KMS-11 (cell line): ENCODE measurements at regions not wholly inside any gene's neighbourhood (a gene's known extent, or its start where the extent isn't known, plus 50 kb on each side); places are given as distances from the start of the nearest gene placed in this dataset.

ENCODE experiments used
- H2AFZ ChIP-seq: fragments of 200-600 bp; sonication (generic); 2 replicates; pipeline ENCODE4 v1.6.1; 2016; ENCODE audit warnings: antibody characterized with exemption, mixed run types, low read depth
- H3K27ac ChIP-seq: fragments of 200-600 bp; sonication (generic); 2 replicates; pipeline ENCODE4 v1.6.1; 2016; ENCODE audit warnings: mild to moderate bottlenecking, mixed run types
- H3K27me3 ChIP-seq: fragments of 200-600 bp; sonication (generic); 2 replicates; pipeline ENCODE4 v1.6.1; 2017; ENCODE audit warnings: mild to moderate bottlenecking, low read depth, mixed run types, moderate library complexity; ENCODE audit not compliant: insufficient read depth
- H3K36me3 ChIP-seq: fragments of 200-600 bp; sonication (generic); 2 replicates; pipeline ENCODE4 v1.6.1; 2017; ENCODE audit warnings: mild to moderate bottlenecking, mixed run types; ENCODE audit not compliant: insufficient read depth
- H3K4me1 ChIP-seq: fragments of 200-600 bp; sonication (generic); 2 replicates; pipeline ENCODE4 v1.6.1; 2016; ENCODE audit warnings: mild to moderate bottlenecking, low read depth, mixed run types; ENCODE audit not compliant: poor library complexity, severe bottlenecking
- H3K4me2 ChIP-seq: fragments of 200-600 bp; sonication (generic); 2 replicates; pipeline ENCODE4 v1.7.0; 2016; ENCODE audit warnings: mild to moderate bottlenecking, mixed run types
- H3K4me3 ChIP-seq: fragments of 200-600 bp; sonication (generic); IDR thresholded peaks from 2 replicates; pipeline ENCODE4 v1.6.1; 2017; ENCODE audit warnings: low read depth, low read length, mixed read lengths; ENCODE audit not compliant: insufficient read depth
- H3K79me2 ChIP-seq: fragments of 200-600 bp; sonication (generic); 2 replicates; pipeline ENCODE4 v1.6.1; 2016; ENCODE audit warnings: low read depth, mixed run types; ENCODE audit not compliant: insufficient read depth
- H3K9ac ChIP-seq: fragments of 200-600 bp; sonication (generic); 2 replicates; pipeline ENCODE4 v1.6.1; 2016; ENCODE audit warnings: mild to moderate bottlenecking, mixed run types
- H4K20me1 ChIP-seq: fragments of 200-600 bp; sonication (generic); 2 replicates; pipeline ENCODE4 v1.6.1; 2016; ENCODE audit warnings: mild to moderate bottlenecking, mixed run types; ENCODE audit not compliant: insufficient read depth
- CTCF ChIP-seq: fragments of 200-600 bp; sonication (generic); conservative IDR thresholded peaks from 2 replicates; pipeline ENCODE4 v1.6.1; 2017; ENCODE audit warnings: low read depth, mild to moderate bottlenecking, antibody characterized with exemption, low read length, moderate library complexity, mixed read lengths

- H3K79me2 ChIP-seq, result no peaks in the 10 kb centered on the region
- no peak overlapping the region for H3K9ac ChIP-seq
- no peak overlapping the region for H3K4me2 ChIP-seq
- H2AFZ ChIP-seq, result no peak overlapping the region
- H3K36me3 ChIP-seq, result no peaks in the 10 kb centered on the region
- H3K27me3 ChIP-seq, result no peaks in the 10 kb centered on the region
- no peaks in the 10 kb centered on the region for H3K4me1 ChIP-seq
- H3K4me3 ChIP-seq, result no peak overlapping the region
- TF ChIP-seq CTCF, result no peak
- no peak overlapping the region for H3K27ac ChIP-seq
- no peaks in the 10 kb centered on the region for H4K20me1 ChIP-seq
Observed at GRCh38 chr1:95407886-95408291, 173.9 kb downstream of the RWDD3 start.

DNA sequence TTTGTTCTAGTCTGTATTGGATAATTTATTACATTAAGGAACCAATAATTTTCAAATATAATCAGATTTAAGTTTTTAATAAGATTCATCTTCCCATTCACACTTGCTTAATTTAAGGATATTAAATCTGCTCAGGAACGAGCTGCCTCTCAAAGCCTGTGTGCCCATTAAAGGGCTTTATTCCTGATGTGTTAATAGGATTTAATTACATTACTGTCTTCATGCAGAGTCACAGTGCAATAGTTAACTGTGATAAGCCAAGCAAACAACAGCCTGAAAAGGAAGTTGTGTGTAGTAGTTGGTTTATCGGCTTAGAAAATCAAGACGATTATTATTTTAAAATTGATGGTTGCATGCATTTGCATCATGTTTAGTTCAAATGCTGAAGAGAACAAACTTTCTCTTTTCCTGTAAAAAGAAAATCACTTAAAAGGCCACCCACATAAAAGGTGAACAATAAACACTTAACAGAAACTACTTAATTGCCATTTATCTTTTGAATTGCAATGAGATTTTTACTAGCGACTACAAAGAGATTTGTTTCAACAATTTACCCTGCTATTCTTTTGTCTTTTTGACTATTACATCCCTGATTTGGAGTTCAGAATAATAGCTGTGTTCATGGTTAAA lies 174.6 kb downstream of the RWDD3 start:
- Histone ChIP-seq H3K4me3 (no peak overlapping the region), H3K27ac (no peak overlapping the region), H3K4me1 (no peaks in the 10 kb centered on the region), H3K9ac (no peak overlapping the region), H2AFZ (no peak overlapping the region), H3K79me2 (no peaks in the 10 kb centered on the region), H4K20me1 (no peaks in the 10 kb centered on the region), H3K4me2 (no peak overlapping the region), H3K27me3 (no peaks in the 10 kb centered on the region), H3K36me3 (no peaks in the 10 kb centered on the region)
- no peak for TF ChIP-seq CTCF

- Histone ChIP-seq H3K4me2 (no peak overlapping the region), H3K4me1 (no peaks in the 10 kb centered on the region), H3K27me3 (no peaks in the 10 kb centered on the region), H2AFZ (no peak overlapping the region), H4K20me1 (no peaks in the 10 kb centered on the region), H3K4me3 (no peak overlapping the region), H3K36me3 (no peaks in the 10 kb centered on the region), H3K79me2 (no peaks in the 10 kb centered on the region), H3K27ac (no peak overlapping the region), H3K9ac (no peak overlapping the region)
- TF ChIP-seq CTCF, result no peak
Observed at GRCh38 chr1:95409276-95409675, 175.3 kb downstream of the RWDD3 start.

DNA sequence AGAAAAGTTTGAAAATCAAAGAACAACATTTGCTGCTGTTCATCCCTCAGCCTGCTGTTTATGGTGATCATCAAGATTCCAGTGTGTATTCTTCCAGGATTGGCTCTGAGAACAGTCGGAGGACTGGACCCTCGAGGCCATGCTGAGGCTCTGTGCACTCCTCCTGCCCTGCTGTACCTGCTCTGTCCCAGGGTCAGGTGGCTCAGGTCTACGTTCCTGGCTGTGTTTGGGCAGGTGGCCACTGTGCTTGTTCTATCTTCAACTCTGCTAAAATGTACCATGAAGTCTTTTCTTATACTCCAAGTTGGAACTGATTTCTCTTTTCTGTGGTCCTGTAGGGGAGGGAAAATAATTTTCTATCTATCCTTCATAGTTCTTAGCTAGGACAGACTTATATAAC lies 175.9 kb downstream of the RWDD3 start:
- Histone ChIP-seq H3K4me2 (no peak overlapping the region), H3K9ac (no peak overlapping the region), H4K20me1 (no peaks in the 10 kb centered on the region), H3K4me3 (no peak overlapping the region), H2AFZ (no peak overlapping the region), H3K27me3 (no peaks in the 10 kb centered on the region), H3K79me2 (no peaks in the 10 kb centered on the region), H3K27ac (no peak overlapping the region), H3K4me1 (no peaks in the 10 kb centered on the region), H3K36me3 (no peaks in the 10 kb centered on the region)
- no peak for TF ChIP-seq CTCF
